GM21447 (cell line): ENCODE measurements at regions not wholly inside any gene's neighbourhood (a gene's known extent, or its start where the extent isn't known, plus 50 kb on each side); places are given as distances from the start of the nearest gene placed in this dataset.
"Not testable (repeated sequence)": the region's sequence is repeated elsewhere in the genome, so short reads cannot be mapped to it uniquely, and the experiment has no call there.

ENCODE experiments used
- ATAC-seq: cut with Tn5 transposase; IDR thresholded peaks from one replicate; pipeline ENCODE4 v1.9.1; 2021; ENCODE audit not compliant: unreplicated experiment

DNA sequence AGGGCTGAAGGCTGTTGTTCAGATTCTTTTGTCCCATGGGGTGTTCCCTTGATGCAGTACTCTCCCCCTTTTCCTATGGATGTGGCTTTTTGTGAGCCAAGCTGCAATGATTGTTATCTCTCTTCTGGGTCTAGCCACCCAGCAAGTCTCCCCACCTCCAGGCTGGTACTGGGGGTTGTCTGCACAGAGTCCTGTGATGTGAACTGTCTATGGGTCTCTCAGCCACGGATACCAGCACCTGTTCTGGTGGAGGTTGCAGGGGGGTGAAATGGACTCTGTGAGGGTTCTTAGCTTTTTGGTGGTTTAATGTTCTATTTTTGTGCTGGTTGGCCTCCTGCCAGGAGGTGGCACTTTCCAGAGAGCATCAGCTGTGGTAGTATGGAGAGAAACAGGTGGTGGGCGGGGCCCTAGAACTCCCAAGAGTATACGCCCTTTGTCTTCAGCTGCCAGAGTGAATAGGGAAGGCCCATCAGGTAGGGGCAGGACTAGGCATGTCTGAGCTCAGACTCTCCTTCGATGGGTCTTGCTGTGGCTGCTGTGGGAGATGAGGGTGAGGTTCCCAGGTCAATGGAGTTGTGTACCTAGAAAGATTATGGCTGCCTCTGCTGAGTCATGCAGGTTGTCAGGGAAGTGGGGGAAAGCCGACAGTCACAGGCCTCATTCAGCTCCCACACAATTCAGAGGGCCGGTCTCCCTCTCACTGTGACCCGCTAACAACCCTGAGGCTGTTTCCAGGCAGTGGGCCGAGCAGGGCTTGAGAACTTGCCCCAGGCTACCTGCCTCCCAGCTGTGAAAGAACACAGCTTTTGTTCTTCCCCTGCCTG, 87.4 kb downstream of the DLEU7 start:
- ATAC-seq: not testable (repeated sequence)

DNA sequence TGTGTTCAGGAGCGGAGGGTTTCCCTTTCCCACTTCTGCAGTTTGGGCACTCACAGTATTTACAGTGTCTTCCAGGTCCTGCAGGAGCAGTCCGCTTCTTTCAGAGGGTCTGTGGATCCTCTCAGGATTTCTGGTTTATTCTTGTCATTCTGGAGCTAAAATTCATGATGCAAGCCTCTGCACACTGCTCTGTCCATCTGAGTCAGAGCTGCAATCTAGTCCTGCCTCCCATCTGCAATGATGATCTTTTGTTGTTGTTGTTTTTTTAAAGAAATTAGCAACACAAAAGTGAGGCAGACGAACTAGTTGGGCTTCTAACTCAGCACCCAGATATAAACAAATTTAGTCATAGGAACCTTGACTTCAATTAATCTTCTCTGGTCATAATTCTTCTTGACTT, 86.5 kb downstream of the DLEU7 start:
- ATAC-seq: no peak

DNA sequence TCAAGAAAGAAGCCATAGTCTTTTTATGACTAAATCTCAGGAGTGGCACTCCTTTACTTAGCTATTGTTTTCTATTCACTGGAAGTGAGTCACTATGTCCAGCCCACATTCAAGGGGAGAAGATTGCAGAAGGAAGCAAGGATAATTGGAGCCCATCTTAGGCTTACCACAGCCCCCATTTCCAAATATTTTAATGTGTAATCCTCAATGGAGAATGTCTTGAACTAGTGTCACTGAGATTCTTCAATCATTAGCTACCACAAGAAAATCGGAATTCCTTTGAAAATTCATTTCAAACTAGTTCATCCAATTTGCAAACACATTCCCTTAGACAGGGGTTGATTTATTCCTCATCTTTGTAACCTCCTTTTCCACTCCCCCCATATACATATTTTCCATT, 84.7 kb downstream of the DLEU7 start:
- no peak for ATAC-seq

DNA sequence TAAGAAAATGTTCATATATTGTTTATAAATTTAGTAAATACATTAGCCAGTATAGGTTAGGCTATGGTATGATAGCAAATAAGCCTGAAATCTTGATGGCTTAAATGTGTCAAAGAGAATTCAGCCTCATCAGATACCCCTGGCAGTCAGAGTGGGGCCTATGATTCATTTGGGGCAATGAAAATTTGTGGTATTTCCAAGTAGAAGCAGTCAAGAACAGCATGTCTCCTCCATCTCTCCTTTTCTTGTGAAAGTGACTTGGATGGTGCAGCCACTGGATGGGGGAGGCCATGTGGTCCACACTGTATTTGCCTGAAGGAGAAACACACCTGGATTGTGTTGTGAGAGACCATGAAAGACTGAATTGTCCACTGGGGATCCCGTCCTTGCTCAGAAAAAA, 82.7 kb downstream of the DLEU7 start:
- ATAC-seq: no peak

- ATAC-seq: no peak
Observed at GRCh38 chr13:50761406-50761805, 82.1 kb downstream of the DLEU7 start.

DNA sequence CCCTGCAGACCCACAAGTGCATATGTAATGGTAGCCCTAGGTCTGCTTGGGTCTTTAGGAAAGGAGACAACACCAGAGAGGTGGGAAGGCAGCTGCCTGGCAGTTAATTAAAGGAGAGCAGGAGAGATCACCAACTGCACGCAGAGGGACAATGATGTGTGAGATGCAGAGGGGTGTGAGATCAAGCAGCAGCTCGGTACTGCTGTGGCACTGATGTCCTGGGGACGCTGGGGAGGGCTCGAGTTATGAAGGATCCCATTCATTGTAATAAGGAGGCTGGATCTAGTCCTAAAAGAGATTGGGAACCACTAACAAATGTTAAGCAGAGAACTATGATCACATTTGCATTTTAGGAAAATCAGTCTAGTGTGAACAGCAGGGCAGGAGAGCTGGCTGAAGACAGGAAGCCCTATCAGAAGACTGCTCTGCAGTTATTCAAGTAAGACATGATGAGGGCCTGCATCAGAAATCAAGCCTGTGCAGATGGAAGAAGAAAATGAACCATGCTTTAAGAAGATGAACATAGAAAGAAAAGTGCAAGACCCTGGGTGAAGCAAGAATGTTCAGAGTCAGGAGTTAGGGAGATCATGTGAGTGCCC, 80.4 kb downstream of the DLEU7 start:
- no peak for ATAC-seq

DNA sequence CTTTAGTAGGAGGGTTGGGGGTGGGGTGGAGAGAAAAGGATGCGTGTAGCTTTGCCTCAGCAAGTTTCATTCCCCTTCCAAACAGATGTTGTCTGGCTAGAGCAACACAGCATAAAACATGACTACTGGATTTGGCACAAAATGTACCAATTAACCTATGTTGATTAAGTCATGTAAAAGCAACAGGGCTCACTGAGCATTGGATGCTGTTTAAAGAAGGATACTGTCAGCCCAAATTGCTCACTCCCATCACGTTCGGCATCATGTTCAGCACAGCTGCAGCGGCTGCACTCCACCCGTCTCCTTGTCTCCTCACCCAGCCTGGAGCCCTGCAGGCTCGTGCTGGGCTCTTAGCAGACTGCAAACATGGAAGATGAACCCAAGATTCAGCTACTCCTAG, 77.5 kb downstream of the DLEU7 start:
- ATAC-seq: no peak

DNA sequence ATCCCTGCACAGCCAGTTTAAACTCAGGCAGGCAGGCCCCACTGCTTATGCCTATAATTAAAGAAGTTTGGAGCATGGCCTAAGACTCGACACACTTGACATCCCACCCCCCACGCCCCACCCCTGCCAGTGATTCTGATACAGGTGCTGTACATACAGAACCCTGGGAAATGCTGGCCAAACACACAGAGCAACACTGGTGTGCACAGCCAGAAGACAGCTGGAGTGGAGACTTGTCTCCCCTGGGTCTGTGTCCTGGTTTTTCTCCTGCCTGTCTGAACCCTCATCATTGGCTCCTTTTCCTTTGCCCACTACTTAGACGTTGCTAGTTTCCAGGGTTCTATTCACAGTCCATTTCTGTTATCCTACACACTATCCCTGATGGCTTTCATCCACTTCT, 76.8 kb downstream of the DLEU7 start:
- ATAC-seq: no peak

DNA sequence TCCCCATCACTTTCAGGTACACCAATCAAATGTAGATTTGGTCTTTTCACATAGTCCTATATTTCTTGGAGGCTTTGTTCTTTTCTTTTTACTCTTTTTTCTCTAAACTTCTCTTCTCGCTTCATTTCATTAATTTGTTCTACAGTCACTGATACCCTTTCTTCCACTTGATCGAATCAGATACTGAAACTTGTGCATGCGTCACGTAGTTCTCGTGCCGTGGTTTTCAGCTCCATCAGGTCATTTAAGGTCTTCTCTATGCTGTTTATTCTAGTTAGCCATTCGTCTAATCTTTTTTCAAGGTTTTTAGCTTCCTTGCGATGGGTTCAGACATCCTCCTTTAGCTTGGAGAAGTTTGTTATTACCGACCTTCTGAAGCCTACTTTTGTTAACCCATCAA, 70.6 kb downstream of the DLEU7 start:
- ATAC-seq: not testable (repeated sequence)
